ENCODE measurements at regions not wholly inside any gene's neighbourhood (a gene's known extent, or its start where the extent isn't known, plus 50 kb on each side); places are given as distances from the start of the nearest gene placed in this dataset.

DNA sequence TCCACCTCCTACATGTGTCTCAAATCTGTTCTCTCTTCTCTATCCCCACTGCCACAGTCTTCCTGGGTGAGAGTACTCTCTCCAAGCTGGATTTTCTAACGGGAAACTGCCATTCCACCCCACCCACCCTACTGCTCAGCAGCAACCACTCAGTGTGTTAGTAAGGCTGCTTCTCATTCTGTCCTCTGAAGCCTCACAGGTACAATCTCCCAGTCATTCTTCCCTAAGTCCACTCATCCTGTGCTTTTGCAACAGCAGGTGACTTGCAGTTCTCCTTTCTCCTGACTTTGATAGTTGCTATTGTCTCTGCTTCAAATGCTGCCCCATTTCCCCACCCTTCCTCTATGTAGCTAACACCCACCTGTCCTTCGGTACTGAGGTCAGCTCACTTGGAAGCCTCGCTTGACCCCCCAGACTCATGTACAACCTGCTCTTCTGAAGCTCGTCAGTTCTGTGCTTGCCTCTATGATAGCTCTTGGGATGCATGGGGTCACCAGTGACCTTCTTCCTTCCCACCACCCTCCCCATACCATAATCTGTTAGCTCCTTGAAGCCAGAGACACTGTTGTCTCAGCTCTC lies 188.9 kb downstream of the RRAGC start:
- Histone ChIP-seq H3K4me2 (ENCODE audit: low read length) (no peak overlapping the region), H3K9me2 (ENCODE audit: insufficient read depth, low read length) (no peaks in the 10 kb centered on the region), H3K4me3 (ENCODE audit: low read depth, low read length, poor library complexity, severe bottlenecking) (no peak overlapping the region), H4K20me1 (ENCODE audit: insufficient read depth, low read length) (no peaks in the 10 kb centered on the region), H3K4me1 (ENCODE audit: insufficient read depth, low read length, poor library complexity, severe bottlenecking) (no peaks in the 10 kb centered on the region), H3K27ac (ENCODE audit: low read depth, low read length, poor library complexity, severe bottlenecking) (no peak overlapping the region), H3K36me3 (ENCODE audit: insufficient read depth, low read length) (no peaks in the 10 kb centered on the region), H2AFZ (ENCODE audit: low read length) (no peak overlapping the region), H3K79me2 (ENCODE audit: insufficient read depth, low read depth, low read length) (no peaks in the 10 kb centered on the region), H3K9me3 (ENCODE audit: low read length) (no peaks in the 10 kb centered on the region)
- ChIA-PET CTCF (ENCODE audit: unreplicated experiment) (no interaction called here), POLR2A (no interaction called here)
- no TSS peak for BruUV-seq (replicated peaks)
- no peak for TF ChIP-seq EZH2phosphoT487 (IDR thresholded peaks at IDR 0.05; ENCODE audit: borderline replicate concordance, low read depth, low read length)
- TF ChIP-seq, protein P1, sequence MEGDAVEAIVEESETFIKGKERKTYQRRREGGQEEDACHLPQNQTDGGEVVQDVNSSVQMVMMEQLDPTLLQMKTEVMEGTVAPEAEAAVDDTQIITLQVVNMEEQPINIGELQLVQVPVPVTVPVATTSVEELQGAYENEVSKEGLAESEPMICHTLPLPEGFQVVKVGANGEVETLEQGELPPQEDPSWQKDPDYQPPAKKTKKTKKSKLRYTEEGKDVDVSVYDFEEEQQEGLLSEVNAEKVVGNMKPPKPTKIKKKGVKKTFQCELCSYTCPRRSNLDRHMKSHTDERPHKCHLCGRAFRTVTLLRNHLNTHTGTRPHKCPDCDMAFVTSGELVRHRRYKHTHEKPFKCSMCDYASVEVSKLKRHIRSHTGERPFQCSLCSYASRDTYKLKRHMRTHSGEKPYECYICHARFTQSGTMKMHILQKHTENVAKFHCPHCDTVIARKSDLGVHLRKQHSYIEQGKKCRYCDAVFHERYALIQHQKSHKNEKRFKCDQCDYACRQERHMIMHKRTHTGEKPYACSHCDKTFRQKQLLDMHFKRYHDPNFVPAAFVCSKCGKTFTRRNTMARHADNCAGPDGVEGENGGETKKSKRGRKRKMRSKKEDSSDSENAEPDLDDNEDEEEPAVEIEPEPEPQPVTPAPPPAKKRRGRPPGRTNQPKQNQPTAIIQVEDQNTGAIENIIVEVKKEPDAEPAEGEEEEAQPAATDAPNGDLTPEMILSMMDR (conservative IDR thresholded peaks at IDR 0.05; ENCODE audit: low read length) = no peak
- DNase-seq (ENCODE audit: low spot score) = no peak
- intact Hi-C loops (cut with micrococcal nuclease; ENCODE audit: unreplicated experiment) = no loop called here

DNA sequence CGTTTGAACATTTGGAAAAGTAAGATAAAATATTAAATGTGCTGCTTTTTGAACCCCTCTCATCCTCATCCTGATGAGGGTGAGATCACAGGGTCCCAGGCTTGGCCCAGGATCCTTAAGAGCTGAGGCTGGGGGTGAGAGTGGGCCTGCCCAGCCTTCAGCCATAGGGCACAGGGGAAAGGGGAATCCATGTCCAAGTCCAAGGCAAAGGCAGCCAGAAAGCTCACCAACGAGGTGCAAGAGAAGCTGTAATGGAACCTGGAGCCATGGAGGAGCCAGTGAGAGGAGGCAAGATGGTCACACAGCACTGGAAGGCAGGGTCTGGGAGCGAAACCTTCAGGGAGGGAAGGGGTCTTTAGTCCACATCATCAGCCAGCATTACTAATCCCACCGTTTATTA lies 191.9 kb downstream of the RRAGC start:
- no peak overlapping the region for H3K4me2 ChIP-seq (ENCODE audit: low read length)
- no peaks in the 10 kb centered on the region for H3K36me3 ChIP-seq (ENCODE audit: insufficient read depth, low read length)
- H3K9me2 ChIP-seq (ENCODE audit: insufficient read depth, low read length) = no peaks in the 10 kb centered on the region
- DNase-seq (ENCODE audit: low spot score) = no peak
- no peaks in the 10 kb centered on the region for H3K79me2 ChIP-seq (ENCODE audit: insufficient read depth, low read depth, low read length)
- H2AFZ ChIP-seq (ENCODE audit: low read length) = no peak overlapping the region
- no peak overlapping the region for H3K4me3 ChIP-seq (ENCODE audit: low read depth, low read length, poor library complexity, severe bottlenecking)
- no peaks in the 10 kb centered on the region for H4K20me1 ChIP-seq (ENCODE audit: insufficient read depth, low read length)
- CTCF ChIA-PET (ENCODE audit: unreplicated experiment) = no interaction called here
- no peak for TF ChIP-seq EZH2phosphoT487 (IDR thresholded peaks at IDR 0.05; ENCODE audit: borderline replicate concordance, low read depth, low read length)
- TF ChIP-seq, protein P1 (conservative IDR thresholded peaks at IDR 0.05; ENCODE audit: low read length) = no peak
- H3K4me1 ChIP-seq (ENCODE audit: insufficient read depth, low read length, poor library complexity, severe bottlenecking) = no peaks in the 10 kb centered on the region
- intact Hi-C loops (cut with micrococcal nuclease; ENCODE audit: unreplicated experiment) = no loop called here
- no peak overlapping the region for H3K27ac ChIP-seq (ENCODE audit: low read depth, low read length, poor library complexity, severe bottlenecking)
- H3K9me3 ChIP-seq (ENCODE audit: low read length) = no peaks in the 10 kb centered on the region
- POLR2A ChIA-PET = no interaction called here
- BruUV-seq (replicated peaks) = no TSS peak

DNA sequence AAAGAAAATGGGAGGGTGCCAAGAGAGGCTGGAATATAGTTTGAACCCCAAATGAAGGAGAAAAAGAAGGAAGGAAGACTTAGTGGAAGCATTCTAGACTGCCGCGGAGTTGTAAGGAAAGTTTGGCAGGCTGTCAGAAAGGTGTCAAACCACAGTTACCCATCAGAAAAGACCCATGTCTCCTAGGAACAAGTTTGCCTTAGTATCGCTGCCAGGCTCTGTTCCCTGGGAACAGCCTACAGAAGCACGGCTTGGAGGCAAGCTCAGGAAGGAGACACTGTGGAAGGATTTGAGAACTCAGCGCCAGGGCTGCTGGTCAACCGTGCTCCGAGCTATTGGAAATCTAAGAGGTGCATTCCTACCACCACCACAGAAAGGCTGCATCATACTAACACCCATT lies 197.4 kb downstream of the RRAGC start:
- Histone ChIP-seq H3K4me2 (ENCODE audit: low read length) (no peak overlapping the region), H3K9me2 (ENCODE audit: insufficient read depth, low read length) (no peaks in the 10 kb centered on the region), H3K9me3 (ENCODE audit: low read length) (no peaks in the 10 kb centered on the region), H2AFZ (ENCODE audit: low read length) (no peak overlapping the region), H3K27ac (ENCODE audit: low read depth, low read length, poor library complexity, severe bottlenecking) (no peak overlapping the region), H4K20me1 (ENCODE audit: insufficient read depth, low read length) (no peaks in the 10 kb centered on the region), H3K4me3 (ENCODE audit: low read depth, low read length, poor library complexity, severe bottlenecking) (no peak overlapping the region), H3K4me1 (ENCODE audit: insufficient read depth, low read length, poor library complexity, severe bottlenecking) (no peaks in the 10 kb centered on the region), H3K79me2 (ENCODE audit: insufficient read depth, low read depth, low read length) (no peaks in the 10 kb centered on the region), H3K36me3 (ENCODE audit: insufficient read depth, low read length) (no peaks in the 10 kb centered on the region)
- no TSS peak for BruUV-seq (replicated peaks)
- CTCF ChIA-PET (ENCODE audit: unreplicated experiment) = no interaction called here
- DNase-seq (ENCODE audit: low spot score) = no peak
- no peak for TF ChIP-seq EZH2phosphoT487 (IDR thresholded peaks at IDR 0.05; ENCODE audit: borderline replicate concordance, low read depth, low read length)
- TF ChIP-seq, protein P1 (conservative IDR thresholded peaks at IDR 0.05; ENCODE audit: low read length) = no peak
- POLR2A ChIA-PET = no interaction called here
- intact Hi-C loops (cut with micrococcal nuclease; ENCODE audit: unreplicated experiment) = no loop called here
